LNCaP clone FGC (cell line): ENCODE measurements at regions not wholly inside any gene's neighbourhood (a gene's known extent, or its start where the extent isn't known, plus 50 kb on each side); places are given as distances from the start of the nearest gene placed in this dataset.

Experiments used
- DNase-seq: peaks from one replicate; pipeline ENCODE4 v3.0.0-alpha.2; 2011; ENCODE audit warnings: low read depth
- H3K4me3 ChIP-seq: 2 replicates; pipeline ENCODE4 v1.5.1; 2011; ENCODE audit warnings: mild to moderate bottlenecking, low read depth, low read length, control low read depth
- CTCF ChIP-seq: IDR thresholded peaks from 2 replicates; pipeline ENCODE4 v1.5.1; 2012; ENCODE audit warnings: mild to moderate bottlenecking; ENCODE audit not compliant: control insufficient read depth, insufficient read depth; ENCODE audit errors: extremely low read depth

- no peak for TF ChIP-seq CTCF
- no peak for DNase-seq
- no peak overlapping the region for H3K4me3 ChIP-seq
Observed at GRCh38 chr4:71669291-71669690, 114.6 kb downstream of the GC start.

GRCh38 chr4:71665358-71665757 is 118.5 kb downstream of the GC start:
- no peak overlapping the region for H3K4me3 ChIP-seq
- no peak for TF ChIP-seq CTCF
- no peak for DNase-seq

- no peak for DNase-seq
- H3K4me3 ChIP-seq = no peak overlapping the region
- TF ChIP-seq CTCF = no peak
Observed at GRCh38 chr4:71664366-71664765, 119.5 kb downstream of the GC start.

- H3K4me3 ChIP-seq = no peak overlapping the region
- DNase-seq = no peak
Observed at GRCh38 chr4:71663780-71664179, 120.1 kb downstream of the GC start.

GRCh38 chr4:71659979-71660378 is 123.9 kb downstream of the GC start:
- TF ChIP-seq CTCF = no peak

More at GRCh38 chr4:71663780-71664179, 120.1 kb downstream of the GC start:
- no peak for TF ChIP-seq CTCF

GRCh38 chr4:71648923-71649322 is 135.0 kb downstream of the GC start:
- peak; percentile 3 for DNase-seq
- no peak for TF ChIP-seq CTCF
- no peak overlapping the region for H3K4me3 ChIP-seq

More at GRCh38 chr4:71659979-71660378, 123.9 kb downstream of the GC start:
- no peak overlapping the region for H3K4me3 ChIP-seq
- DNase-seq = no peak

- TF ChIP-seq CTCF = no peak
- peak; percentile 21 for DNase-seq
- no peak overlapping the region for H3K4me3 ChIP-seq
Observed at GRCh38 chr4:71648448-71648847, 135.4 kb downstream of the GC start.
